HCT116 (cell line): ENCODE measurements at regions not wholly inside any gene's neighbourhood (a gene's known extent, or its start where the extent isn't known, plus 50 kb on each side); places are given as distances from the start of the nearest gene placed in this dataset.

Experiments
- ATF3 ChIP-seq: IDR thresholded peaks from 2 replicates; pipeline ENCODE4 v1.6.1; 2012
- CBX3 ChIP-seq: IDR thresholded peaks from 2 replicates; pipeline ENCODE4 v1.6.1; 2012; ENCODE audit warnings: low read depth
- CEBPB ChIP-seq: IDR thresholded peaks from 2 replicates; pipeline ENCODE4 v1.6.1; 2012; ENCODE audit warnings: low read depth
- CTCF ChIP-seq, 3 experiments: fragments of 200-600 bp in 1 of 3; sonication (generic) in 1 of 3; IDR thresholded peaks in 2 of 3; conservative IDR thresholded peaks in 1 of 3; 2 replicates each; pipeline ENCODE4 v1.5.1; 2012 to 2017; ENCODE audit warnings: low read depth in 2 of 3, low read length in 2 of 3, antibody characterized with exemption in 1 of 3, borderline replicate concordance in 1 of 3, control low read depth in 1 of 3, mild to moderate bottlenecking in 1 of 3, mixed read lengths in 1 of 3, mixed run types in 1 of 3, moderate library complexity in 1 of 3; ENCODE audit not compliant: insufficient read depth in 1 of 3
- EGR1 ChIP-seq: IDR thresholded peaks from 2 replicates; pipeline ENCODE4 v1.6.1; 2012; ENCODE audit warnings: low read depth
- EZH2 ChIP-seq: fragments of 200-600 bp; sonication (generic); IDR thresholded peaks from 2 replicates; pipeline ENCODE4 v1.6.1; 2017; ENCODE audit warnings: antibody characterized with exemption, mixed run types
- JUND ChIP-seq: IDR thresholded peaks from 2 replicates; pipeline ENCODE4 v1.6.1; 2012
- MAX ChIP-seq: IDR thresholded peaks from 2 replicates; pipeline ENCODE4 v1.6.1; 2012
- POLR2A ChIP-seq: IDR thresholded peaks from 2 replicates; pipeline ENCODE4 v1.7.0; 2011; ENCODE audit warnings: borderline replicate concordance; ENCODE audit not compliant: insufficient read depth, insufficient read length; ENCODE audit errors: extremely low read depth
- POLR2AphosphoS5 ChIP-seq: IDR thresholded peaks from 2 replicates; pipeline ENCODE4 v1.6.1; 2011; ENCODE audit warnings: mild to moderate bottlenecking, low read depth, low read length, moderate library complexity
- REST ChIP-seq: IDR thresholded peaks from 2 replicates; pipeline ENCODE4 v1.6.1; 2012; ENCODE audit warnings: low read depth
- SP1 ChIP-seq: IDR thresholded peaks from 2 replicates; pipeline ENCODE4 v1.6.1; 2012; ENCODE audit warnings: low read depth
- SRF ChIP-seq: IDR thresholded peaks from 2 replicates; pipeline ENCODE4 v1.6.1; 2012; ENCODE audit warnings: low read depth
- ZFX ChIP-seq: fragments of 450-650 bp; IDR thresholded peaks from 2 replicates; pipeline ENCODE4 v1.6.1; 2017

GRCh38 chr14:87635442-87635841, 357.5 kb downstream of the GALC start:
- TF ChIP-seq CTCF (IDR thresholded peaks at IDR 0.05 in 2 of 3, conservative IDR thresholded peaks at IDR 0.05 in 1 of 3; ENCODE audit: borderline replicate concordance in 1 of 3, insufficient read depth in 1 of 3, low read depth in 2 of 3, low read length in 2 of 3) (no peak), POLR2AphosphoS5 (no peak), EZH2 (no peak), ATF3 (no peak), JUND (no peak), POLR2A (no peak), MAX (no peak), SP1 (no peak), REST (no peak), EGR1 (no peak), ZFX (no peak), SRF (no peak), CEBPB (no peak), CBX3 (no peak)
